GM23338 (cell line): ENCODE measurements at regions not wholly inside any gene's neighbourhood (a gene's known extent, or its start where the extent isn't known, plus 50 kb on each side); places are given as distances from the start of the nearest gene placed in this dataset.

Source experiments
- CREB1 ChIP-seq: fragments of 250-450 bp; sonication (Bioruptor Pico); IDR thresholded peaks from 2 replicates; pipeline ENCODE4 v1.5.0; 2020; ENCODE audit warnings: low read depth, mild to moderate bottlenecking, moderate library complexity
- EZH2 ChIP-seq: fragments of 200-600 bp; sonication (generic); IDR thresholded peaks from one replicate; pipeline ENCODE4 v1.8.0; 2017; ENCODE audit warnings: antibody characterized with exemption, mild to moderate bottlenecking, low read depth; ENCODE audit not compliant: unreplicated experiment
- EZH2phosphoT487 ChIP-seq: fragments of 200-600 bp; sonication (generic); IDR thresholded peaks from one replicate; pipeline ENCODE4 v1.8.1; 2018; ENCODE audit warnings: antibody characterized with exemption; ENCODE audit not compliant: unreplicated experiment
- JUNB ChIP-seq: IDR thresholded peaks from one replicate; pipeline ENCODE4 v1.6.1; 2016; ENCODE audit warnings: antibody characterized with exemption; ENCODE audit not compliant: unreplicated experiment
- NANOG ChIP-seq: IDR thresholded peaks from 2 replicates; pipeline ENCODE4 v1.6.1; 2016; ENCODE audit warnings: antibody characterized with exemption, borderline replicate concordance
- POLR2AphosphoS5 ChIP-seq: IDR thresholded peaks from 2 replicates; pipeline ENCODE4 v1.6.1; 2016; ENCODE audit warnings: antibody characterized with exemption, low read depth
- ZNF114 ChIP-seq: fragments of 250-450 bp; sonication (Bioruptor Pico); IDR thresholded peaks from 2 replicates; pipeline ENCODE4 v1.5.0; 2020; ENCODE audit warnings: mild to moderate bottlenecking, moderate library complexity
- TF ChIP-seq, protein P1 (sequence below): IDR thresholded peaks from one replicate; pipeline ENCODE4 v1.6.1; 2018; ENCODE audit warnings: antibody characterized with exemption; ENCODE audit not compliant: unreplicated experiment
- TF ChIP-seq, protein P2 (sequence below), 2 experiments: fragments of 200-600 bp in 1 of 2; sonication (generic) in 1 of 2; conservative IDR thresholded peaks; 2 replicates each; pipeline versions ENCODE4 v1.5.1 to v1.6.1; 2016 to 2017; ENCODE audit warnings: antibody characterized with exemption in 2 of 2, low read depth in 2 of 2, mild to moderate bottlenecking in 2 of 2, moderate library complexity in 1 of 2
- TF ChIP-seq, protein P3 (sequence below): IDR thresholded peaks from 2 replicates; pipeline ENCODE4 v1.6.1; 2016; ENCODE audit warnings: antibody characterized with exemption

DNA sequence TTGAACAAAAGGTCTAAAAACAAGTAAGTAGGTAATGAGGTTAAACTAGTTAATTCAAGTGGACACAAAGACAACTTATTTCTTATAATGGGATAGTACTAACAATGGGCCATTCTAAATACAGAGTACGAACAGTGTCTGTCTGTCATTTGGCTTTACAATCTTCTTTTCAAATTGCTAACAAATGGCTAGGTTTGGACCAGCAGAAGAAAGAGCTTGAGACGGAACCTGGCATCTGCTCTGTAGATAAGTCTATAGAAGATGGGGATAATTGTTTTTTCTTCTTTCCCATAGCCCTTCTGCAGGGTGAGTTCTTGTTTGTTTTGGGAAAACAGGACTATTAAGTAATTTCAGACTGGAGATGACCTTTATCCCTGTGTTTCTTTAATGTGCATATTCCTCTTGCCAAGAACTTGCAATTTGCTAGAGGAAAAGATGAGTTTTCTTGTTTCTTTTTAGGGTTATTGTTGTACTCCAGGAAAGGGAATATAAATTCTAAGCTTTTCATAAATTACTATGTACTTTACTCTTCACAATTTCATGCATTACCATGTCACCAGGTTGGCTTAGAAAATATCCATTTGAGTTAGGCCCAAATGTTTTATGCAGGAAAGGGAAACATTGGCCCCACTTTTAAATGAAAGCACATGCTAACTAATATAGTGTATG is 500.5 kb upstream of the SYT4 start:
- TF ChIP-seq EZH2phosphoT487 (no peak), POLR2AphosphoS5 (no peak), EZH2 (no peak), NANOG (no peak), CREB1 (CRISPR knock-in tag) (no peak), JUNB (no peak), ZNF114 (no peak)
- TF ChIP-seq, protein P1, sequence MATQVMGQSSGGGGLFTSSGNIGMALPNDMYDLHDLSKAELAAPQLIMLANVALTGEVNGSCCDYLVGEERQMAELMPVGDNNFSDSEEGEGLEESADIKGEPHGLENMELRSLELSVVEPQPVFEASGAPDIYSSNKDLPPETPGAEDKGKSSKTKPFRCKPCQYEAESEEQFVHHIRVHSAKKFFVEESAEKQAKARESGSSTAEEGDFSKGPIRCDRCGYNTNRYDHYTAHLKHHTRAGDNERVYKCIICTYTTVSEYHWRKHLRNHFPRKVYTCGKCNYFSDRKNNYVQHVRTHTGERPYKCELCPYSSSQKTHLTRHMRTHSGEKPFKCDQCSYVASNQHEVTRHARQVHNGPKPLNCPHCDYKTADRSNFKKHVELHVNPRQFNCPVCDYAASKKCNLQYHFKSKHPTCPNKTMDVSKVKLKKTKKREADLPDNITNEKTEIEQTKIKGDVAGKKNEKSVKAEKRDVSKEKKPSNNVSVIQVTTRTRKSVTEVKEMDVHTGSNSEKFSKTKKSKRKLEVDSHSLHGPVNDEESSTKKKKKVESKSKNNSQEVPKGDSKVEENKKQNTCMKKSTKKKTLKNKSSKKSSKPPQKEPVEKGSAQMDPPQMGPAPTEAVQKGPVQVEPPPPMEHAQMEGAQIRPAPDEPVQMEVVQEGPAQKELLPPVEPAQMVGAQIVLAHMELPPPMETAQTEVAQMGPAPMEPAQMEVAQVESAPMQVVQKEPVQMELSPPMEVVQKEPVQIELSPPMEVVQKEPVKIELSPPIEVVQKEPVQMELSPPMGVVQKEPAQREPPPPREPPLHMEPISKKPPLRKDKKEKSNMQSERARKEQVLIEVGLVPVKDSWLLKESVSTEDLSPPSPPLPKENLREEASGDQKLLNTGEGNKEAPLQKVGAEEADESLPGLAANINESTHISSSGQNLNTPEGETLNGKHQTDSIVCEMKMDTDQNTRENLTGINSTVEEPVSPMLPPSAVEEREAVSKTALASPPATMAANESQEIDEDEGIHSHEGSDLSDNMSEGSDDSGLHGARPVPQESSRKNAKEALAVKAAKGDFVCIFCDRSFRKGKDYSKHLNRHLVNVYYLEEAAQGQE = no peak
- TF ChIP-seq, protein P2, sequence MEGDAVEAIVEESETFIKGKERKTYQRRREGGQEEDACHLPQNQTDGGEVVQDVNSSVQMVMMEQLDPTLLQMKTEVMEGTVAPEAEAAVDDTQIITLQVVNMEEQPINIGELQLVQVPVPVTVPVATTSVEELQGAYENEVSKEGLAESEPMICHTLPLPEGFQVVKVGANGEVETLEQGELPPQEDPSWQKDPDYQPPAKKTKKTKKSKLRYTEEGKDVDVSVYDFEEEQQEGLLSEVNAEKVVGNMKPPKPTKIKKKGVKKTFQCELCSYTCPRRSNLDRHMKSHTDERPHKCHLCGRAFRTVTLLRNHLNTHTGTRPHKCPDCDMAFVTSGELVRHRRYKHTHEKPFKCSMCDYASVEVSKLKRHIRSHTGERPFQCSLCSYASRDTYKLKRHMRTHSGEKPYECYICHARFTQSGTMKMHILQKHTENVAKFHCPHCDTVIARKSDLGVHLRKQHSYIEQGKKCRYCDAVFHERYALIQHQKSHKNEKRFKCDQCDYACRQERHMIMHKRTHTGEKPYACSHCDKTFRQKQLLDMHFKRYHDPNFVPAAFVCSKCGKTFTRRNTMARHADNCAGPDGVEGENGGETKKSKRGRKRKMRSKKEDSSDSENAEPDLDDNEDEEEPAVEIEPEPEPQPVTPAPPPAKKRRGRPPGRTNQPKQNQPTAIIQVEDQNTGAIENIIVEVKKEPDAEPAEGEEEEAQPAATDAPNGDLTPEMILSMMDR (conservative IDR thresholded peaks at IDR 0.05; ENCODE audit: low read depth in 2 of 2) = no peak
- TF ChIP-seq, protein P3, sequence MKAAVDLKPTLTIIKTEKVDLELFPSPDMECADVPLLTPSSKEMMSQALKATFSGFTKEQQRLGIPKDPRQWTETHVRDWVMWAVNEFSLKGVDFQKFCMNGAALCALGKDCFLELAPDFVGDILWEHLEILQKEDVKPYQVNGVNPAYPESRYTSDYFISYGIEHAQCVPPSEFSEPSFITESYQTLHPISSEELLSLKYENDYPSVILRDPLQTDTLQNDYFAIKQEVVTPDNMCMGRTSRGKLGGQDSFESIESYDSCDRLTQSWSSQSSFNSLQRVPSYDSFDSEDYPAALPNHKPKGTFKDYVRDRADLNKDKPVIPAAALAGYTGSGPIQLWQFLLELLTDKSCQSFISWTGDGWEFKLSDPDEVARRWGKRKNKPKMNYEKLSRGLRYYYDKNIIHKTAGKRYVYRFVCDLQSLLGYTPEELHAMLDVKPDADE = no peak
